Neural progenitor cell (in vitro differentiated cells): ENCODE measurements at regions not wholly inside any gene's neighbourhood (a gene's known extent, or its start where the extent isn't known, plus 50 kb on each side); places are given as distances from the start of the nearest gene placed in this dataset.

Experiments
- CTCF ChIP-seq: fragments of 200-600 bp; sonication (generic); IDR thresholded peaks from 2 replicates; pipeline ENCODE4 v1.5.1; 2017; ENCODE audit warnings: antibody characterized with exemption, mild to moderate bottlenecking
- EZH2 ChIP-seq: fragments of 200-600 bp; sonication (generic); IDR thresholded peaks from 2 replicates; pipeline ENCODE4 v1.6.1; 2017; ENCODE audit warnings: antibody characterized with exemption, mild to moderate bottlenecking, moderate library complexity
- EZH2phosphoT487 ChIP-seq: fragments of 200-600 bp; sonication (generic); IDR thresholded peaks from 2 replicates; pipeline ENCODE4 v1.6.1; 2017; ENCODE audit warnings: antibody characterized with exemption

DNA sequence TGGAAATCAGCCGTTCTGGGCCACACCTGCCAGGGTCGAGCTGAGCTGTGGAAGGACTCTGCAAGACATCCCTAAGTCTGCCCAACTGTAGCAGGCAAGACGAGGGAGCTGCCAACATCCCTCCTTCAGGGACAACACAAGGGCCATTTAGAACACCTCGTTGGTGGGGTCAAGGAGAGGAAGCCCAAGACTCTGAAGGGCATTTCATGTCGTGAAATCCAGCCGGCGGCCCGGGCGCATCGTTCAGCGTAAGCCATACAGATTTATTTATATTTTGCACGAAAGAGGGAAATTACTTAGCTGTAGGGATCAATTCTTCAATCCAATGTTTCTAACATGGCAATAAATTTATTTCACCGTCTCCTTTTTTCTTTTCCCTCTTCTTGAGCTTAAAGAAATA, 101.7 kb upstream of the ZC3H12A start:
- no peak for TF ChIP-seq CTCF
- no peak for TF ChIP-seq EZH2
- TF ChIP-seq EZH2phosphoT487: no peak
